ENCODE measurements at regions not wholly inside any gene's neighbourhood (a gene's known extent, or its start where the extent isn't known, plus 50 kb on each side); places are given as distances from the start of the nearest gene placed in this dataset.

DNA sequence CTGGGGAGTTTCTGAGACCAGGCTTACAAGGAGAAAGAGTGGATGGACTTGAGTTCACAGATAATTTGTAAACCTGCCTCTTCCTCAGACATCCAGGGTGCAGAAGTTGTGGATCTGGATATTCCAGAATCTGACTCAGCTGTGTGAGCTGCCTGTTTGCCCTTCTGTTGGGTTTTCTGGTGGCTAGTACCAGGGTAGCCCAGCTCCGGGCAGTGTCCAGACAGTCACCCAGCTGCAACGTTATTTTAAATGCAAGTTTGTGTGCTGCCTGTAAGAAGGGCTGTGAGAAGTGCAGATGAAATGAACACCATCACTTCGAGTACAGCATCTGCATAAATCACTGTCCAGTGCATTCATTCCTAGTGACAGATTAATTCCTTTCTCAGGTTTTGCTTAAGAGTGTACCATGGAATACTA lies 1053.0 kb downstream of the TUSC7 start:
- no peak for DNase-seq (ENCODE audit: low spot score)

GRCh38 chr3:117763561-117763960 lies 1054.0 kb downstream of the TUSC7 start:
- DNase-seq (ENCODE audit: low spot score), result no peak

GRCh38 chr3:117768581-117768980 lies 1059.0 kb downstream of the TUSC7 start:
- DNase-seq (ENCODE audit: low spot score), result no peak

GRCh38 chr3:117774130-117774529 lies 1064.6 kb downstream of the TUSC7 start:
- DNase-seq (ENCODE audit: low spot score), result no peak

DNA sequence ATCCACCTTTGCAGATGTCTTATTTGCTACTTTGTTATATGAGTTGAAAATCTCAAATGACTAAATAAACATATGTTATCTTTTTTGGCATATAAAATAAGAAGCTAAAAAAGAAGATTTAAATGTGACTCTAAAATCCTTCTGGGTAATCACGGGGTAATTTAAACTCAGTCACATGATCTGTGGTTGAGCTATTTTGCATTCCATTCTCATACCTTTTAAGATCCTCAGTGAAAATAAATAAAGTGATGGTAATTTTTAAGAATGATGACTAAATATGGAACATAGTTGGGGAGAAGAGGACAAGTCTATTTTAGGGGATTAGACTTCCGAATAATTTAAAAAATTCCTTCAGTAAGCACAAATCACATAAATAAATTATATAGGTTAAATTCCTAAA lies 1076.8 kb downstream of the TUSC7 start:
- no peak for DNase-seq (ENCODE audit: low spot score)

GRCh38 chr3:117788061-117788460 lies 1078.5 kb downstream of the TUSC7 start:
- DNase-seq (ENCODE audit: low spot score), result no peak

DNA sequence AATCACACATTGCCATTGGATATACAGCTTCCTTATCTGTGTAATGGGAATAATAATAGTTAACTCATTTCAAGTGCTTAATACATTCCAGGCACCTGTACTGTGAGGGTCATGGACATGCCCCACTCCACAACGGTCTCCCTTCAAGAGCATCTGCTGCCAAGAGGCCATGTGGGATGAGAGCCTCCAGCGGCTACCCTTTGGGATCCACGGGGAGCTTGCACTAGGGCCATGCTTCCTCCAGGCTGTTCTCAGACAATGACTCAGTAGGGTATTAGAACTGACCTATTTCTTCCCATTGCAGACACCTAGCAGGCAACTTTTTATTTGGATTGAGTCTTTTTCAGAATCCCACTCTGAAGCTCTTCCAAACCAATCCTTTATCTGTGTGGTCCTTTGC lies 1078.9 kb downstream of the TUSC7 start:
- no peak for DNase-seq (ENCODE audit: low spot score)

DNA sequence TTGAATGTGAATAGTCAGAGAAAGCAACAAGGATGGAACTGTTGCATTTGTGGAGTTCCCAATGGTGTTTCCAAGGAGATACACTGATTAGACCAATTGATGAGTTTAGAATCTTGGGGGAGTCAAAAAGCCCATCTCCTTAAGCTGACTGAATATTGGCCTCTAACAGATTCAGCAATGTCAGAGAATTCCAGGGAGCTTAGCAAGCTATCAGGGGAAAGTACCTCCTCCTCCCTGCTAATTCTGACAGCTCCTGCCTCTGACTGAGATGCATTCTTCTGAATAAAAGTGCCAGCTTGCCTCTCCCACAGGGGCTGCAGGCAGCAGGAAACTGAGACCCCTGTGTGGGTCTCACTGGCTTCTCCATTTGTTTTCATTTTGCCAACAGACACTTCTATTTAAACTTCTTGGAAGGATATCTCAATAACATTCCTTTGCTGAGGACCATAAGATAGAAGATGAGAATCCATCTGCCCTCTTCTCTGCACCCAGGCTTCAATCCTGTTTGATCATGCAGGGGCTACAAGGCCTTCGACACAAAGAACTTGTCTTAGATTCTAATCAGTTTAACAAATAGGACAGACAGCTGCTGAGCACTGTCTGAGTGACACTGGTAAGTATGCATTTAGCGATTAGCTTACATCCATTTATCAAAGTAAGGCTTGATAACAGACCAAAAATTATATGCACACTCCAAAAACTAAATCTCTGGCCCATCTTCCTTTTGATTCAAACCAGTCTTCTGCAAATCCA lies 1080.8 kb downstream of the TUSC7 start:
- no peak for DNase-seq (ENCODE audit: low spot score)

- DNase-seq (ENCODE audit: low spot score), result no peak
Observed at GRCh38 chr3:117793622-117794265, 1084.2 kb downstream of the TUSC7 start.

DNA sequence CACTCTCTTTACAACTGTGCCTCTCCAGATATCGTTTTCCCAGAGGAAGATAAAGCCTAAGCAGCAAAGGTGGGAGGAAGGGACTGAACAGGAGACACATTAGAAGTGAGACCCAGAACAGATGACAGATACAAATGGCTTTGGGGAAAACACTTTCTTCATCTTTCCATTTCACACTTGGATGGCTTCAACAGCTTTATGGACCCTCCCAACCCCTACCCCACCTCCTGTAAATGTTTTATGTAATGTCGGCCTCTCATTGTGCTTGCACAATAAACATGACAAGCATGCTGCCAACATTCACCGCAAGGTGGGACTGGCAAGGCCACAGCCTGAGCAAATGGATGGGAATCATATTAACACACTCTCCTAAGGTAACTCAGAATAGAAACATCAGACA lies 1088.6 kb downstream of the TUSC7 start:
- no peak for DNase-seq (ENCODE audit: low spot score)

DNA sequence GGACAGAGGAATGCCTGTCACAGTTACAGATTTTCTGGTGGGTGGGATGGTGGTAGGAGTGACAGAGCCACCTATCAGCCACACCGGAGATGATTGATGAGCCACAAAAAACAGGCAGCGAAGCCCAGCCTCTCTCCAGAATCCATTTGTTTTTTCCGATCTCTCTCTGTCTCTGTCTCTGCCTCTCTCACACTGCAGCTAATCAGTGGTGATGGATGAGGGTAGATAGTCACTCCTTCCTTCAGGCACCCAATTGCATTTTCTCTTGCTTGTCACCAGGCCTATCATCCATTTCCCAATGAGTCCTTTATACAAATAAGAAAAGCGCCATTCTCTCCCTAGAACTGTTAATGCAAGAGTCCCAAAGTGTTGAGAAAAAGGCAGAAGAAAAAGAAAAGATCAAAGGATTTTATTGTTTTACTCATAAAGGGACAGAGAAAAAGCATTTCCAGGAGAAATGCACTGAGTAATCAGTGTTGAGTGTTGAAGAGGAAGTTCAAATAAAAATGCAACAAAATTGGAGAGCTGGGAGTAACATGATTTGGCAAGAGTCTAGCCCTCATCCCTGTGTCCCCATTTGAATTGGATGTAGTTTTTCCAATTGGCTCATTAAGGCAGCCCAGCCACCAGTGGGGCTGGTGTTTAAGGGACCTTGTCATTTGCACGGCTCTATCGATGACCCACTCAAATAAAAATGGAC lies 1089.3 kb downstream of the TUSC7 start:
- DNase-seq (ENCODE audit: low spot score), result no peak

DNA sequence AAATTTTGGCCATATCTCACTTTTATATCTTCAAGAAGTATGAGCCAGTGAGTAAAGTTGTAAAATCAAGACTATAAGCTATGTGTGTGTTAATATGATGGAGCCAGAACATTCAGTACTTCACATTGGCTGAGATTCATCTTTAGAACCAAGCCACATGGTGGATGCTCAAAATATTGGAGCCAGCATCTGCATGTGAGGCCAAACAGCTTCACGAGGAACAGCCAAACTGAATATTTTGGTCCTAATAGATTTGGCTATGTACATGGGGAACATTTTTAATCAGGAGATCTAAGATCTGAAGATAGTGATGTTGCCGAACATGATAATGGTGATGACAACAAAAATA lies 1089.8 kb downstream of the TUSC7 start:
- DNase-seq (ENCODE audit: low spot score), result no peak

- no peak for DNase-seq (ENCODE audit: low spot score)
Observed at GRCh38 chr3:117801912-117802239, 1092.3 kb downstream of the TUSC7 start.

DNA sequence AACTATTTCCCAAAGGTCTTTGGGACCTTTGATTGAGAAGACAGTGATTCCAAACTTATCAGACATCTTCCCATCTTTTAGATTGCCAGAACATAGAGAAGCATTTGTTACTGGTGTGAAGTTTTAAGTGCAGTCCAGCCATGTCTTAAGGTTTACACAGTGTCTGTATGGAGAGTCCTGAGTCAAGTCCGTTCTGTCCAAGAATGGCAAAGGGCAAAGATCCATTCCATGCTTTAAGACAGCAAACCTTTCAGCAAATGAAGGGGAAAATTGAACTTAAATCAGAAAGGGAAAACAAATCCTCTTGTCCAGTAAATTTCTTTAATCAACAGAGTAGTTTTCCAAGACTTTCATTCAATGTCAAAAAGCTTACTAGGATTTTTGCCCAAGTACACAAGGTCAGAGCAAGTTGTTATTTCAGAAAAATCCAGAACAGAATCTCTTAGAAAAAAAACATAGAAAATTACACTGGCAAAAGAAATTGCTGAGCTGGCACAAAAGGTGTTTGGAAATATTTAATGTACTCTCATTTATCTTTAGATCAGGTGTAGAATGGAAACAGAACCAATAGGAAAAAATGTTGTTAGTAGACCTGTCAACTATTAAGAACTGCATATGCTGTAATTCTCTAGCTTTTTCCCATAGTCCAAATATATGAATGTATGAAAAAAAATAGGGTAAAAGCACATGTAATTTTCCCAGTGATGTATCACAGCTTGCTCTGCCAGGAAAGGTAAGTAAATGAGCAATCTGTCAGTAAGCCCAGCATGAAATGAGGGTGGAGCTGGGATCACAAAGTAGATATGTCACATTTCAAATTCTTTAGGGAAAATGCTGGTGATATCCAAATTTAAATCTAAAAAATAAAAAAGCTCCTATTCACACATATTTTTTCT lies 1099.9 kb downstream of the TUSC7 start:
- DNase-seq (ENCODE audit: low spot score), result no peak

- DNase-seq (ENCODE audit: low spot score), result no peak
Observed at GRCh38 chr3:117811786-117812185, 1102.2 kb downstream of the TUSC7 start.

DNA sequence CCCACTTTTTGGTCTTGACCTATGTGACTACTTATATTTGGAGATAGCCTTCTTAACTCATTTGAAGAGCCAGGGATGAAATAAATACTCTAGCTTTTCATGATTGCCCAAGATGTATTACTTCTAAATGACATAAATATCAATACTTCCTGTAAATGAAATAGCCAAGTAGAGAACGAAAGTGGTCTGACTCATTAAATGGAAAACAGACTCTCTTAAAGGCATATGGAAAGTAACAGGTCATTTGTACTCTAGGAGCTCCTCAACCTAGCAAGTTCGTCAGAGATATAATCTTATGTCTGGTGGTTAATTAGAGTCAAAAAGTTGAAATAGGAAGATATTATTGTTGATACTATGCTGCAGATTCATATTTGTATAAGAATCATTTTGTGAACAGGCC lies 1105.4 kb downstream of the TUSC7 start:
- no peak for DNase-seq (ENCODE audit: low spot score)

DNA sequence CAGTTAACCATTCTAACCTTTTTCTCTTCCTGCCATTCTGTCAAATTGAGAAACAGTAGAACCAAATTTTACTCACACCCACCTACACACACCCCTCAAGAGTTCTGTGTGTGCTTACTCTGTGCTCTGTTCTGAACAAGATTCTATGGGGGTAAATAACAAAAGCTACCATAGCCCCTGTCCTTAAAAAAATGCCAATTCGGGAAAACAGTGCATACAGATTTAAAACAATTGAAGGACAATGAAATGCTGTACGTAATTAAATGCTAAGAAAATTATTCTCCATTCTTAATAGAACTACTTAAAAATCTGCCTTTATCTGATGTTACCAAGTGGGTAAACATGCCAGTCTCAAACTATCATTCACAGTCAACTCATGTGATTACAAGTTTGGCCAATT lies 1107.5 kb downstream of the TUSC7 start:
- DNase-seq (ENCODE audit: low spot score), result no peak

DNA sequence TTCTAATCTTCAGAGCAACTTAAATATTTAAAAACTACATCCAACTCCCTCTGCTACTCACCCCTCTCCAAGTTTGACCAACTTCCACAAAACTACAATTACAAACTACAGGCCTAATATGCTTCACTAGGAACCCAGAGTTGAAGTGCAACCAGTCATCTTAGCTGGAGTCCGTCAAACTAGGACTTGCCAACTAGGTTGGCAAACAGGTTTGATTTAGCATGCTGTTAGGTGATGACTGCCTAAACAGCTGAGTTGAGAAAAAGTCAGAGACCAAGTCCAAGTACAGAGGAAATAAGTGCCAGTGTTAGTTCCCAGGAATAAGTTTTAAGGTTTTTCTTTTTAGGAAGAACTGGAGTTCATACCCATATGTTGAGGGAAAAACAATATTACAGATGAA lies 1109.0 kb downstream of the TUSC7 start:
- DNase-seq (ENCODE audit: low spot score), result no peak

- DNase-seq (ENCODE audit: low spot score), result no peak
Observed at GRCh38 chr3:117820658-117821299, 1111.2 kb downstream of the TUSC7 start.

DNA sequence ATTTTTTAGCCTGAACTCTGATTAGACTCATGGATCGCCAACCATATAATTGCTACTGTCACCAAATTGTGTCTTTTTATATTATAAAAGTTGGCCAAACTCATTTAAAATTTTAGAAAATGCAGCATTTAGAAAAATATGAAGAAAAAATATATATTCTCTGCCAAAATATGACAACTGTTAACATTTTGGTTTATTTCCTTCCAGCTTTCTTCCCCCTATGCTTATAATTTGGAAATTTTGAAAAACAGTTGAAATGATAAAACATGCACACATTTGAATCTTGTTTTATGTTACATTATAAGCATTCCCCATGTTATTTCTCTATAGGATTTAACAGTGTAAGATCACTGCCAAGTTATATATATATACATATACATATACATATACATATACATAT lies 1112.8 kb downstream of the TUSC7 start:
- DNase-seq (ENCODE audit: low spot score), result no peak

- no peak for DNase-seq (ENCODE audit: low spot score)
Observed at GRCh38 chr3:117836296-117836695, 1126.7 kb downstream of the TUSC7 start.

DNA sequence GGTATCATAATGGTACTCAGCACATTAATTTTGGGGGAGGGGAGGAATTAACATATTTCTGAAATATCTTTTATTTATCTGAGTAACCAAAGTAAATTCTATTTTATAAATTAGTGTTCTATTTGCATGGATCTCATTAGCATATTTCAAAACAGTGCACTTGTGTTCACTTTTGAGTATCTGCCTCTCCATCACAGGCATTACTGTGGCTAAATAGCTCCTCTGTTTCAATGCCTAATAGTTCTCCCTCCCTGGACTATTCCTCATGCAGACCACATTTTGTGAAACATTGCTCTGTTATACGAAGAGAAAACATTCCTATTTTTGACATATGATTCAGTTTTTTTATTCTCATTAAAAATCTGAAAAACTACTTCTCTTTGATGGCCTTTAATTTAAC lies 1127.8 kb downstream of the TUSC7 start:
- DNase-seq (ENCODE audit: low spot score), result no peak
